HEK293 (cell line): ENCODE measurements at regions not wholly inside any gene's neighbourhood (a gene's known extent, or its start where the extent isn't known, plus 50 kb on each side); places are given as distances from the start of the nearest gene placed in this dataset.

Experiments used
- CTCF ChIA-PET: fragments of 350-600 bp; formaldehyde crosslinking; extraction: SDS; loops from one replicate; lab custom pipeline; 2021; ENCODE audit warnings: antibody characterized with exemption; lab: Yijun Ruan, JAX
- POLR2A ChIA-PET: fragments of 300-600 bp; formaldehyde crosslinking; extraction: SDS; loops from one replicate; lab custom pipeline; 2020; ENCODE audit warnings: antibody characterized with exemption, inconsistent platforms; lab: Yijun Ruan, JAX
- H3K27ac ChIP-seq: fragments of 200-500 bp; sonication (Bioruptor generic); 2 replicates; pipeline ENCODE4 v1.5.1; 2014; ENCODE audit warnings: low read depth, low read length, control low read depth, inconsistent platforms; ENCODE audit errors: extremely low read depth
- H3K36me3 ChIP-seq, 2 experiments: fragments of 200-500 bp in 1 of 2; sonication (Bioruptor generic) in 1 of 2; 1 replicate in 1 of 2; 2 replicates in 1 of 2; pipeline ENCODE4 v1.5.1; 2014 to 2017; ENCODE audit warnings: inconsistent platforms in 2 of 2, low read length in 2 of 2; ENCODE audit not compliant: control insufficient read depth in 2 of 2, insufficient read depth in 1 of 2
- H3K4me1 ChIP-seq: fragments of 200-500 bp; sonication (Bioruptor generic); 2 replicates; pipeline ENCODE4 v1.5.1; 2014; ENCODE audit warnings: mild to moderate bottlenecking, low read length, inconsistent platforms; ENCODE audit not compliant: control insufficient read depth, insufficient read depth
- H3K4me3 ChIP-seq: 2 replicates; pipeline ENCODE4 v1.5.1; 2011; ENCODE audit warnings: low read depth, mild to moderate bottlenecking, control low read depth, low read length, moderate library complexity
- H3K9me3 ChIP-seq: fragments of 200-500 bp; sonication (Bioruptor generic); 2 replicates; pipeline ENCODE4 v1.5.1; 2014; ENCODE audit warnings: low read depth, low read length, inconsistent platforms; ENCODE audit not compliant: control insufficient read depth, insufficient read depth
- CTCF ChIP-seq: fragments of 450-650 bp; formaldehyde crosslinking; IDR thresholded peaks from 2 replicates; pipeline ENCODE4 v1.5.1; 2016; ENCODE audit warnings: missing biosample characterization, missing genetic modification characterization
- HOXC10 ChIP-seq: sonication (generic); formaldehyde crosslinking; IDR thresholded peaks from 2 replicates; pipeline ENCODE4 v1.8.1; 2023; ENCODE audit warnings: mild to moderate bottlenecking, missing genetic modification reagents
- KLF9 ChIP-seq: fragments of 450-650 bp; formaldehyde crosslinking; IDR thresholded peaks from 2 replicates; pipeline ENCODE4 v1.5.1; 2016; ENCODE audit warnings: missing biosample characterization, missing genetic modification characterization, low read depth
- MEIS1 ChIP-seq: sonication (generic); formaldehyde crosslinking; IDR thresholded peaks from 2 replicates; pipeline ENCODE4 v1.8.1; 2022; ENCODE audit warnings: missing genetic modification reagents, mild to moderate bottlenecking, borderline replicate concordance
- PATZ1 ChIP-seq: fragments of 450-650 bp; formaldehyde crosslinking; IDR thresholded peaks from 2 replicates; pipeline ENCODE4 v1.5.1; 2016; ENCODE audit warnings: missing biosample characterization, missing genetic modification characterization
- PRDM2 ChIP-seq: fragments of 450-650 bp; formaldehyde crosslinking; IDR thresholded peaks from 2 replicates; pipeline ENCODE4 v1.5.1; 2016; ENCODE audit warnings: missing biosample characterization, missing genetic modification characterization, borderline replicate concordance
- PRDM4 ChIP-seq: fragments of 450-650 bp; formaldehyde crosslinking; IDR thresholded peaks from 2 replicates; pipeline ENCODE4 v1.5.1; 2017; ENCODE audit warnings: missing biosample characterization, missing genetic modification characterization
- ZBTB8A ChIP-seq: fragments of 450-650 bp; formaldehyde crosslinking; IDR thresholded peaks from 2 replicates; pipeline ENCODE4 v1.5.1; 2016; ENCODE audit warnings: missing biosample characterization, missing genetic modification characterization
- ZNF175 ChIP-seq: fragments of 450-650 bp; formaldehyde crosslinking; IDR thresholded peaks from 2 replicates; pipeline ENCODE4 v1.5.1; 2016; ENCODE audit warnings: missing biosample characterization, missing genetic modification characterization
- ZNF274 ChIP-seq, 2 experiments: fragments of 200-500 bp in 1 of 2; fragments of 450-650 bp in 1 of 2; sonication (Bioruptor generic) in 1 of 2; formaldehyde crosslinking in 1 of 2; IDR thresholded peaks; 2 replicates each; pipeline versions ENCODE4 v1.5.1 to v1.6.1; 2014 to 2016; ENCODE audit warnings: borderline replicate concordance in 1 of 2, inconsistent platforms in 1 of 2, low read length in 1 of 2, missing biosample characterization in 1 of 2, missing genetic modification characterization in 1 of 2
- ZNF529 ChIP-seq: fragments of 450-650 bp; formaldehyde crosslinking; IDR thresholded peaks from 2 replicates; pipeline ENCODE4 v1.5.1; 2017; ENCODE audit warnings: missing genetic modification characterization, missing biosample characterization; ENCODE audit not compliant: insufficient replicate concordance
- ZNF548 ChIP-seq: fragments of 450-650 bp; formaldehyde crosslinking; IDR thresholded peaks from 2 replicates; pipeline ENCODE4 v1.5.1; 2016; ENCODE audit warnings: missing biosample characterization, missing genetic modification characterization
- ZNF626 ChIP-seq: fragments of 450-650 bp; sonication (Bioruptor Pico); formaldehyde crosslinking; IDR thresholded peaks from 2 replicates; pipeline ENCODE4 v1.5.1; 2018; ENCODE audit warnings: missing biosample characterization, missing genetic modification characterization, inconsistent platforms
- ZSCAN18 ChIP-seq: fragments of 450-650 bp; formaldehyde crosslinking; IDR thresholded peaks from 2 replicates; pipeline ENCODE4 v1.5.1; 2016; ENCODE audit warnings: missing biosample characterization, missing genetic modification characterization

- TF ChIP-seq CTCF (tag by site-specific recombination) (no peak), ZNF626 (tag by site-specific recombination) (no peak), ZNF175 (tag by site-specific recombination) (no peak)
Measured at GRCh38 chrX:124910611-124911010, 409.1 kb upstream of the TEX13C start (continued).

GRCh38 chrX:124917011-124917410 is 402.7 kb upstream of the TEX13C start:
- no peaks in the 10 kb centered on the region for H3K36me3 ChIP-seq
- CTCF ChIA-PET: no interaction called here
- POLR2A ChIA-PET: no interaction called here
- no peaks in the 10 kb centered on the region for H3K4me1 ChIP-seq
- no peak overlapping the region for H3K27ac ChIP-seq
- H3K4me3 ChIP-seq: no peak overlapping the region
- H3K9me3 ChIP-seq: no peaks in the 10 kb centered on the region
- TF ChIP-seq ZSCAN18 (no peak), MEIS1 (CRISPR knock-in tag) (no peak), ZBTB8A (tag by site-specific recombination) (no peak), HOXC10 (CRISPR knock-in tag) (no peak), PRDM4 (tag by site-specific recombination) (no peak), KLF9 (tag by site-specific recombination) (no peak), ZNF529 (no peak), PRDM2 (tag by site-specific recombination) (no peak), PATZ1 (tag by site-specific recombination) (no peak), ZNF274 (IDR thresholded peaks at IDR 0.05; ENCODE audit: low read length) (no peak), ZNF274 (tag by site-specific recombination; IDR thresholded peaks at IDR 0.05; ENCODE audit: borderline replicate concordance) (no peak), ZNF548 (tag by site-specific recombination) (no peak)
